GM19239 (cell line): ENCODE measurements at regions not wholly inside any gene's neighbourhood (a gene's known extent, or its start where the extent isn't known, plus 50 kb on each side); places are given as distances from the start of the nearest gene placed in this dataset.
"Not testable (repeated sequence)": the region's sequence is repeated elsewhere in the genome, so short reads cannot be mapped to it uniquely, and the experiment has no call there.

ENCODE experiments used
- DNase-seq: peaks from one replicate; pipeline ENCODE4 v3.0.0; 2011; ENCODE audit warnings: low spot score; ENCODE audit not compliant: insufficient read length
- FAIRE-seq: peaks from 2 replicates; lab custom pipeline; 2011; peaks lifted over from hg19 to GRCh38; lab: Jason Lieb, UNC

GRCh38 chr5:83815661-83816060 is 95.0 kb upstream of the HAPLN1 start:
- FAIRE-seq (no peak), DNase-seq (no peak)

- FAIRE-seq (no peak), DNase-seq (no peak)
These were observed 89.9 kb upstream of the HAPLN1 start for GRCh38 chr5:83810511-83810910.

- no peak for DNase-seq
- no peak for FAIRE-seq
These were observed 82.0 kb upstream of the HAPLN1 start for GRCh38 chr5:83802686-83803085.

GRCh38 chr5:83800201-83800600 is 79.5 kb upstream of the HAPLN1 start:
- FAIRE-seq (no peak), DNase-seq (no peak)

- DNase-seq = not testable (repeated sequence)
These were observed 78.4 kb upstream of the HAPLN1 start for GRCh38 chr5:83799020-83799419.

GRCh38 chr5:83789371-83789770 is 68.7 kb upstream of the HAPLN1 start:
- no peak for DNase-seq
- no peak for FAIRE-seq

More at GRCh38 chr5:83799020-83799419, 78.4 kb upstream of the HAPLN1 start:
- FAIRE-seq = not testable (repeated sequence)

GRCh38 chr5:83787631-83788030 is 67.0 kb upstream of the HAPLN1 start:
- no peak for DNase-seq
- FAIRE-seq = no peak

- no peak for FAIRE-seq
- no peak for DNase-seq
These were observed 64.6 kb upstream of the HAPLN1 start for GRCh38 chr5:83785176-83785668.

GRCh38 chr5:83780699-83781350 is 60.2 kb upstream of the HAPLN1 start:
- no peak for FAIRE-seq
- DNase-seq = no peak

- no peak for DNase-seq
- no peak for FAIRE-seq
These were observed 57.2 kb upstream of the HAPLN1 start for GRCh38 chr5:83777856-83778255.

- FAIRE-seq (no peak), DNase-seq (no peak)
These were observed 55.9 kb upstream of the HAPLN1 start for GRCh38 chr5:83776437-83777031.
